Neuronal stem cell (in vitro differentiated cells): ENCODE measurements at regions not wholly inside any gene's neighbourhood (a gene's known extent, or its start where the extent isn't known, plus 50 kb on each side); places are given as distances from the start of the nearest gene placed in this dataset.

Experiments used
- DNase-seq: peaks from one replicate; pipeline ENCODE4 v3.0.0-alpha.2; 2013; ENCODE audit warnings: low spot score
- H2AFZ ChIP-seq: one replicate; pipeline ENCODE4 v1.6.1; 2013; ENCODE audit warnings: mild to moderate bottlenecking, low read length, inconsistent platforms
- H2AK5ac ChIP-seq: 2 replicates; pipeline ENCODE4 v1.6.1; 2013; ENCODE audit warnings: low read depth, mild to moderate bottlenecking, inconsistent platforms, low read length, moderate library complexity, mixed read lengths
- H2BK120ac ChIP-seq: 2 replicates; pipeline ENCODE4 v1.6.1; 2013; ENCODE audit warnings: low read depth, mild to moderate bottlenecking, inconsistent platforms, low read length, moderate library complexity, mixed read lengths
- H2BK12ac ChIP-seq: one replicate; pipeline ENCODE4 v1.6.1; 2013; ENCODE audit warnings: low read length, inconsistent platforms
- H2BK15ac ChIP-seq: 2 replicates; pipeline ENCODE4 v1.6.1; 2013; ENCODE audit warnings: mild to moderate bottlenecking, low read length, inconsistent platforms, mixed read lengths
- H2BK5ac ChIP-seq: one replicate; pipeline ENCODE4 v1.6.1; 2013; ENCODE audit warnings: inconsistent platforms, mild to moderate bottlenecking, low read length, moderate library complexity
- H3K14ac ChIP-seq: one replicate; pipeline ENCODE4 v1.6.1; 2013; ENCODE audit warnings: low read length, inconsistent platforms
- H3K18ac ChIP-seq: 2 replicates; pipeline ENCODE4 v1.6.1; 2013; ENCODE audit warnings: low read length, inconsistent platforms
- H3K23ac ChIP-seq: 2 replicates; pipeline ENCODE4 v1.6.1; 2013; ENCODE audit warnings: low read depth, mild to moderate bottlenecking, mixed read lengths, low read length, inconsistent platforms; ENCODE audit not compliant: poor library complexity
- H3K27ac ChIP-seq: replicated peaks from 3 replicates; pipeline ENCODE4 v1.5.1; 2013; ENCODE audit warnings: low read length, inconsistent platforms
- H3K27me3 ChIP-seq, 3 experiments: 2 replicates each; pipeline ENCODE4 v1.6.1; 2013; ENCODE audit warnings: low read length in 3 of 3, mild to moderate bottlenecking in 2 of 3, inconsistent platforms in 1 of 3, low read depth in 1 of 3, mixed read lengths in 1 of 3, moderate library complexity in 1 of 3; ENCODE audit not compliant: control insufficient read depth in 3 of 3, insufficient read depth in 3 of 3
- H3K36me3 ChIP-seq, 2 donors: replicated peaks in 1 of 2; 2 replicates each; pipeline ENCODE4 v1.6.1; 2013; ENCODE audit warnings: low read length in 2 of 2; ENCODE audit not compliant: control insufficient read depth in 2 of 2, insufficient read depth in 2 of 2
- H3K4ac ChIP-seq: 2 replicates; pipeline ENCODE4 v1.6.1; 2013; ENCODE audit warnings: inconsistent platforms, mild to moderate bottlenecking, low read length, moderate library complexity
- H3K4me1 ChIP-seq, 2 donors: 1 replicate in 1 of 2; 2 replicates in 1 of 2; pipeline ENCODE4 v1.6.1; 2013; ENCODE audit warnings: low read length in 2 of 2, low read depth in 1 of 2; ENCODE audit not compliant: control insufficient read depth in 2 of 2, insufficient read depth in 1 of 2
- H3K4me2 ChIP-seq: one replicate; pipeline ENCODE4 v1.6.1; 2013; ENCODE audit warnings: mild to moderate bottlenecking, low read length, inconsistent platforms; ENCODE audit not compliant: insufficient read depth, poor library complexity, severe bottlenecking
- H3K4me3 ChIP-seq, 2 donors: 2 replicates each; pipeline ENCODE4 v1.5.1; 2013; ENCODE audit warnings: low read length in 2 of 2, mild to moderate bottlenecking in 2 of 2, inconsistent platforms in 1 of 2, moderate library complexity in 1 of 2
- H3K79me1 ChIP-seq: one replicate; pipeline ENCODE4 v1.6.1; 2013; ENCODE audit warnings: low read depth, mild to moderate bottlenecking, inconsistent platforms, low read length, moderate library complexity
- H3K9ac ChIP-seq: one replicate; pipeline ENCODE4 v1.6.1; 2013; ENCODE audit warnings: mild to moderate bottlenecking, low read depth, low read length, inconsistent platforms; ENCODE audit not compliant: poor library complexity
- H3K9me3 ChIP-seq, 2 donors: replicated peaks in 1 of 2; 2 replicates each; pipeline versions ENCODE3 to v1.6.1; 2013; ENCODE audit warnings: low read length in 2 of 2, mild to moderate bottlenecking in 2 of 2, inconsistent platforms in 1 of 2, low read depth in 1 of 2, mixed read lengths in 1 of 2, moderate library complexity in 1 of 2; ENCODE audit not compliant: control insufficient read depth in 2 of 2, insufficient read depth in 1 of 2
- H4K8ac ChIP-seq: one replicate; pipeline ENCODE4 v1.6.1; 2013; ENCODE audit warnings: low read depth, mild to moderate bottlenecking, inconsistent platforms, low read length, moderate library complexity
- H4K91ac ChIP-seq: one replicate; pipeline ENCODE4 v1.6.1; 2013; ENCODE audit warnings: low read length, low read depth, mild to moderate bottlenecking, inconsistent platforms; ENCODE audit not compliant: poor library complexity
- WGBS, 2 donors: extraction: QIAGEN DNeasy Blood & Tissue Kit; methylation state at CpG; one replicate each; pipeline ENCODE4 v1.1.7; 2013; ENCODE audit warnings: missing lambda C conversion rate in 2 of 2, mixed read lengths in 1 of 2; ENCODE audit not compliant: insufficient read length in 2 of 2, insufficient replicate concordance in 1 of 2; ENCODE audit errors: extremely low coverage in 2 of 2; 5-methylcytosine and 5-hydroxymethylcytosine counted together

GRCh38 chr15:93238641-93239040 is 149.6 kb upstream of the RGMA start:
- Histone ChIP-seq H3K4ac (no peak overlapping the region), H3K9ac (no peak overlapping the region), H3K27ac (no peak overlapping the region), H2BK120ac (no peak overlapping the region), H3K18ac (peak overlapping the region; percentile 74), H3K14ac (no peak overlapping the region), H3K4me1 (peaks cover 3 to 16% of the 10 kb centered on the region in 2 donors), H3K27me3 (no peaks in the 10 kb centered on the region), H3K9me3 (peaks cover 0 to 6% of the 10 kb centered on the region in 2 donors), H3K36me3 (no peaks in the 10 kb centered on the region), H2AK5ac (peak overlapping the region; percentile 88), H2BK12ac (no peak overlapping the region), H3K23ac (no peak overlapping the region), H2BK5ac (no peak overlapping the region), H3K4me2 (no peak overlapping the region), H2BK15ac (no peak overlapping the region), H4K91ac (no peak overlapping the region), H3K79me1 (no peaks in the 10 kb centered on the region), H3K4me3 (no peak overlapping the region), H2AFZ (no peak overlapping the region), H4K8ac (no peak overlapping the region)
- DNase-seq, result no peak
- 100% methylated on average over 1 of the region's 8 CpGs; no CpG with 5 or more reads in 1 of the 2 donors for WGBS, 2 donors

DNA sequence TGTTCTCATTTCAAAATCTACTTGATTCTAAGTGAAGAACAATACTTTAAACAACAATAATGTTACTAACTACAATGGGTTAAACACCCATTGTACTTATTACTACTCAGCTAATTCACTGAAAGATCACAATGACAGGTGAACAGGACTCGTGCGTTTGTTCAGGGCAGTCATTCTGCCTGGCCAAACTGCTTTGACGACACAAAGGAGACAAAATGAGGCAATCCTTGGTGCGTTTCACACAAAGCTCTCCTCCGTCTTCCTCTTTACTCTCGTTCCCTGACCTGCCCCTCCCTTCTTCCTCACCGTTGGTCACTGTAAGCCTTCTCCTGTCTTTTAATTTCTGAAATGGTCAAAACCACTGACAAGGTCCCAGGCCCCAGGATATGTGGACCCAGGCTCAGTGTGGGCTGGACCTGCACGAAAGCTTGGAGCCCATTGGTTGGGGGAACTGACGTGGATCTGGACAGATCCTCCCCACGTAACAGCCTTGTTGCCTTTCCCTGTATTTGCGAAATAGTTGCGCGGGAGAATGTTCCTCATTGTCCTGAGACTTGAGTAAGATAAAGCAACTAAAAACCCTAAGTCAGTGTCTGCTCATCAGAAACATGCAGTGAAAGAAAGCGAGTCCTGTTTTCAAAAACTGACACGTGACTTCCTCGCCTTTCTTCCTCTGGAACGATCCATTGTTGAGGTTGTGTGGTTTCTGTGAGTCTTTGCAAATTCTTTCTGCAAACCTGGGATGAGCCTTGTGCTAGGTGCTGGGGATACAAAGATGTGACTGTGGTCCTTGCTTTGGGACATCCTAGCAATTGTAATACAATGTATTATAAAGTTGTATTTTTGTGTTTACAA is 147.1 kb upstream of the RGMA start:
- Histone ChIP-seq H2BK120ac (no peak overlapping the region), H3K27ac (peak overlapping the region; percentile 66), H3K18ac (peak overlapping the region; percentile 33), H3K9me3 (peaks cover 0 to 6% of the 10 kb centered on the region in 2 donors), H3K4me3 (no peak overlapping the region), H2AK5ac (no peak overlapping the region), H3K23ac (no peak overlapping the region), H3K79me1 (no peaks in the 10 kb centered on the region), H4K91ac (no peak overlapping the region), H3K9ac (no peak overlapping the region), H2BK12ac (no peak overlapping the region), H3K4me1 (peaks cover 0 to 16% of the 10 kb centered on the region in 2 donors), H4K8ac (no peak overlapping the region), H3K36me3 (no peaks in the 10 kb centered on the region), H3K4me2 (no peak overlapping the region), H3K4ac (no peak overlapping the region), H2BK5ac (no peak overlapping the region), H3K14ac (no peak overlapping the region), H2BK15ac (no peak overlapping the region), H2AFZ (peak overlapping the region; percentile 0), H3K27me3 (no peaks in the 10 kb centered on the region)
- no peak for DNase-seq
- WGBS, 2 donors, result no CpG with 5 or more reads among the region's 17 CpGs

GRCh38 chr15:93235269-93235668 is 146.3 kb upstream of the RGMA start:
- Histone ChIP-seq H3K18ac (no peak overlapping the region), H3K4me1 (peaks cover 0 to 16% of the 10 kb centered on the region in 2 donors), H3K4me3 (no peak overlapping the region), H3K4me2 (no peak overlapping the region), H3K23ac (no peak overlapping the region), H3K27ac (no peak overlapping the region), H2AFZ (no peak overlapping the region), H2BK5ac (no peak overlapping the region), H3K9me3 (peaks cover 0 to 12% of the 10 kb centered on the region in 2 donors), H3K36me3 (no peaks in the 10 kb centered on the region), H4K8ac (no peak overlapping the region), H3K9ac (no peak overlapping the region), H2AK5ac (no peak overlapping the region), H4K91ac (no peak overlapping the region), H3K79me1 (no peaks in the 10 kb centered on the region), H3K27me3 (no peaks in the 10 kb centered on the region), H2BK120ac (no peak overlapping the region), H3K4ac (no peak overlapping the region), H2BK12ac (no peak overlapping the region), H3K14ac (no peak overlapping the region), H2BK15ac (no peak overlapping the region)
- no CpG with 5 or more reads among the region's 5 CpGs for WGBS, 2 donors
- no peak for DNase-seq

DNA sequence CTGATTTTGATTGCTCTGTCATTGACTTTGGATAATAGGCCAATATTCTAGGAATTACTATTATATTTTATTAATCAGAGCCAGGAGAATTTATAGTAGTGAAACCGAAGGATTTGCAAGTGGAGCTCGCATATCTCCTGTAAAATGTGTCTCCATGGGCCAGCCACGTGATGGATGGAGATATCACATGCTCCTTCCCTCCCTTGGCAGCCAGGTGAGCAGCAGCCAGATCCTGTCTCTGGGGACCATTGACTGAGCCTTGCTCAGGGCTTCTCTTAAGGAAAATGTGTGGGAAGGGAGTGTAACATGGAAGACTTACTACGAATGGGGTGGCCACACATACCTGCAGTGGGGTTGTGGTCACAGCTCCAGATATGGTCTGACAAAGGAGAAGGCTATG is 144.7 kb upstream of the RGMA start:
- peak overlapping the region; percentile 48 for H2AK5ac ChIP-seq
- no peak overlapping the region for H2AFZ ChIP-seq
- no peak overlapping the region for H3K27ac ChIP-seq
- H4K8ac ChIP-seq, result no peak overlapping the region
- no CpG with 5 or more reads among the region's 4 CpGs for WGBS, 2 donors
- DNase-seq, result no peak
- H2BK12ac ChIP-seq, result no peak overlapping the region
- no peak overlapping the region for H3K14ac ChIP-seq
- H3K4ac ChIP-seq, result no peak overlapping the region
- H3K18ac ChIP-seq, result no peak overlapping the region
- H3K79me1 ChIP-seq, result no peaks in the 10 kb centered on the region
- no peaks in the 10 kb centered on the region for H3K36me3 ChIP-seq
- no peak overlapping the region for H3K23ac ChIP-seq
- no peak overlapping the region for H3K9ac ChIP-seq
- H3K4me1 ChIP-seq, result peaks cover 0 to 16% of the 10 kb centered on the region in 2 donors
- H4K91ac ChIP-seq, result no peak overlapping the region
- H2BK5ac ChIP-seq, result no peak overlapping the region
- H3K9me3 ChIP-seq, result peaks cover 0 to 22% of the 10 kb centered on the region in 2 donors
- H2BK15ac ChIP-seq, result no peak overlapping the region
- H3K27me3 ChIP-seq, result no peaks in the 10 kb centered on the region
- no peak overlapping the region for H3K4me2 ChIP-seq
- H2BK120ac ChIP-seq, result no peak overlapping the region
- H3K4me3 ChIP-seq, result no peak overlapping the region
